Panc1 (cell line): ENCODE measurements at regions not wholly inside any gene's neighbourhood (a gene's known extent, or its start where the extent isn't known, plus 50 kb on each side); places are given as distances from the start of the nearest gene placed in this dataset.
A peak's percentile ranks its signal among the peaks of the same experiment; 100 is the strongest.

Source experiments
- CTCF ChIP-seq: fragments of 450-650 bp; IDR thresholded peaks from 2 replicates; pipeline ENCODE4 v1.5.1; 2017; ENCODE audit warnings: mild to moderate bottlenecking
- TCF7L2 ChIP-seq: IDR thresholded peaks from 2 replicates; pipeline ENCODE4 v1.6.1; 2011; ENCODE audit warnings: mild to moderate bottlenecking, low read depth, low read length, inconsistent platforms

DNA sequence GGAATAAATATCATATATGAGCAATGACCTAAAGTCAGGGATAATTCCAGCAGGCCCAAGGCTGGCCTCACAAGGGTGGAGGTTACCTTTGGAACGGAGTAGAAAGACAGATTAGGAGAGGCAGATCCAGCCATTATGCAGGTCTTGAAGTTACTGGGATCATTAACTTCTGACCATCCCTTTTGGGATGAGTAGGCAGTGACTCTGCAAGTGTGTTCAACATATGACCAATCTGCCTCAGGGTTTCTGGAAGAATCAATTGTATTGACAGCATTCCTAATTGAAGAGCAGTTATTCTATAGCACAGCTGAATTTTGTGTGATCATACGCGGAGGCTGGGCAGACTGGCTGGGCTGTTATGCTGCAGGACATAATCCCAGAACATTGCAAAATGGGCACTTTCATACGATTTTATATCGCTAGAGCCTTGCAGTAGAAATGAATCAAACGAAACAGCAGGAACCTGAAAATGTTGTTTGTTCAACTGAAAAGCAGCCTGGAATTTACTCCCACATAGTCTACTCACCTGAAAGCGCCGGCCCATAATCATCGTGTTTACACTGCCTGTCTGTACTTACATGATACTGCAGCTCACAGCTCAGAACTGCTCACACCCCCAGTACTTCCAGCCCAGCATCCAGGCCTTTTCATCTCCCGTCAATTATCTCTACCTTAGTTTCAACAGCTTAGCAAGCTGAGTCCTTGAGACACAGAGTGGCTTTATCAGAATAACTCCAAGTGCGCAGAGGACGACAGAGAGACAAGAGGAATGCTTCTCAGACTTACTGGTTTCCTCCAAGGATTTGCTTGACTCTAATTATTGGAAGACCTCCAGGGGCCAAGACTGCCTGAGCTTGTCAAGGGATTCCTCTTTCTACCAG, 556.1 kb downstream of the EFNB2 start:
- TF ChIP-seq TCF7L2 (peak; percentile 60; the same call in 1 of the 2 replicates), CTCF (no peak)
